ENCODE measurements at regions not wholly inside any gene's neighbourhood (a gene's known extent, or its start where the extent isn't known, plus 50 kb on each side); places are given as distances from the start of the nearest gene placed in this dataset.
"Not testable (repeated sequence)": the region's sequence is repeated elsewhere in the genome, so short reads cannot be mapped to it uniquely, and the experiment has no call there.

DNA sequence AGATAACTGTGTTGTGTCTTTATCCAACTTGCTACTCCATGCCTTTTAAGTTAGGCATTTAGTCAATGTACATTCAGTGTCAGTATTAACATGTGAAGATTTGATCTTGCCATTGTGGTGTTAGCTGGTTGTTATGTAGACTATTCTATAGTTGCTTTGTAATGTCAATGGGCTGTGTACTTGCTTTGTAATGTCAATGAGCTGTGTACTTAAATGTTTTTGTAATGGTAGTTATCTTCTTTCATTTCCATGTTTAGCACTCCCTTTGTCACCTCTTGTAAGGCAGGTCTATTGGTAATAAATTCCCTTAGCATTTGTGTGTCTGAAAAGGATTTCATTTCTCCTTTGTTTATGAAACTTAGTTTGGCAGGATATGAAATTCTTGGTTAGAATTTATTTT, 53.4 kb downstream of the MC4R start:
- no peak for DNase-seq

- DNase-seq: no peak
These were observed 60.8 kb downstream of the MC4R start for GRCh38 chr18:60311676-60312360.

DNA sequence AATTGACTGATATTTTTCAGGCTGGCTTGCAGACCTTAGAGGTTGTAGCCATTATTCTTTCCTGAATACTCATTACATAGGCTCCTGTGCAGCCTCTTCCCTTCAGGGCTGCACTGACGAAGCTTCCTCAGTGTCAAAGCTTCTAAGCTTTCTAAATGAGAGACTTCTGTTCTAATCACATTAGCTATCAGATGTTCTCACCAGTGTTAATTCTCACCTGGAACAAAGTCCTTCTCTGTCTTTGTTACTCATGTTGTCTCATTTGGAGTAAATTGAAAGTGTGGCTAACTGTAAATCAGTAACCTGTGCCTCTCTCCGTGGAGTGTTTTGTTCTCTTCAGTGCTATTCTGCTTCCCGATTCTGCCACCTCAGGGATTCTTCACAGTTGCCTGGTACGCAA, 76.9 kb downstream of the MC4R start:
- DNase-seq: no peak

GRCh38 chr18:60292186-60292585, 80.4 kb downstream of the MC4R start:
- peak; percentile 79 for DNase-seq

- DNase-seq: no peak
These were observed 93.2 kb downstream of the MC4R start for GRCh38 chr18:60279391-60279790.

DNA sequence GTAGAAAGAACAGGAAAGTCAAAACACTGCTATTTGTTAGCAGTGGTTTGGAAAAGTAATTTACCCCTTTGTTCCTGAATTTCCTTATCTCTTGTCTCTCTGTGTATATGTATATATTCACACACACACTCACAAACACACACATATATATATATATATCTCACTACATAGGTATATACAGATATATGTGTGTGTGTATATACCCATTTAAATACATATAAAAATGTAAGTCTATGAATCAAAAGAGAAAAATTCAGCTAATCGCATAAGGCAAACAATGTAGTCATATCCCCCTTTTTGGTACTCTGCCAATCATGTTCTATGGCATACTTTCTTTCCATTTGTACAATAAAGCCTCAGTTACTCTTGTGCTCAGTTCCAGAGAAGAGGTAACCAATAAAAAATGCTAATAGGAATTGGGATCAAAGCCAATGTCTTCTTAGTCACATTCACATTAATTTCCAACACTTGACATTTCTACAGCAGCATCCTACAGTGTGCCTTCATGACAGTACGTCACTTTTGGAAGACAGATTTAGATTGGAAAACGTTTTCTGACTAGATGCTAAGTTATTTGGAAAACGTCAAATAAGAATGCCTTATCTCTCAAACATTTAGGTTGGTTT, 94.6 kb downstream of the MC4R start:
- no peak for DNase-seq

DNA sequence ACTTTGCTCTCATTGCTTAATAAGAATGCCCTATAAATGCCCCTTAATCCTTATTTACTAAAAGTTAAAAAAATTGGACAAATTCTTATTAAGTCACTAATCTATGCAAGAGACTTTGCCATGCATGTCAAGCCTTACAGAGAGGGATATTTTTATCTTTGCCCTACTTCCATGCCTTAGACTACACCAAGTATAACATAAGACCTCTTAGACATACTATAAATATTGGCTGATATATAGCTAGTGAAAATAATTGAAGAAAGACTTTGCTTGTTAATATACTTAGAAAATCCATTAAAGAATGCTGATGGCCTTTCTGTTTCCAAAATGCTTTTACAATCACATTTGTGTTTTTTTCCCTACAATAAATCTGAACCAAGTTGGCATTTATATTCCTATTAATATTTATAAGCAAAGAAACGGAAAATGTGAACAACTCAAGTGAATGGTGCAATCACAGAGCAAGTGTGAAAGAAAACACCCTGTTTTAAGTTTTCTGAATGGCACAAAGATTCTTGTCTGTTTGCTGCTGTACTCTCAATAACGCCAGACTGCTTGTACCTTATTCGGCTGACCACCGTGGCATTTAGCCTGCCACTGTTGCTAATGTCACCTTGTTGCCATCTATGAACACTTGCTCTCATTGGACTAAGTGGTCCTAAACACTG, 105.0 kb downstream of the MC4R start:
- no peak for DNase-seq

DNA sequence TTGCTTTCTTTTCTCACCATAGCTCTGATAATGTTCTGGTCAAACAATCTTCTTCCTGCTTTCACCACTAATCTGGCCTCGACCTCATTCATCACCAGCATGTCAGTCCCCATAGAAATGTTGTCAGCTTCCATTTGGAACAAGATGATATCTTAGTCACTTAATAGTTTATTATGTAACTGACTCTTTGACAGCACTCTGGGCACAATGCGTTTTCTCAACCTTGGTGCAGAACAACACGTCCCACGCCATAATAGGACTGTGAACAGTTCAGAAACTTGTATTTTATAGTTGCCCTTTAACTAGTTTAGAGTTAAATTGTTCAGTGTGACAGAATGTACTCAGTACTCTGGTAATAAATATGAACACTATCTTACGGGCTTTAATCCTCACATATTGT, 106.0 kb downstream of the MC4R start:
- no peak for DNase-seq

DNA sequence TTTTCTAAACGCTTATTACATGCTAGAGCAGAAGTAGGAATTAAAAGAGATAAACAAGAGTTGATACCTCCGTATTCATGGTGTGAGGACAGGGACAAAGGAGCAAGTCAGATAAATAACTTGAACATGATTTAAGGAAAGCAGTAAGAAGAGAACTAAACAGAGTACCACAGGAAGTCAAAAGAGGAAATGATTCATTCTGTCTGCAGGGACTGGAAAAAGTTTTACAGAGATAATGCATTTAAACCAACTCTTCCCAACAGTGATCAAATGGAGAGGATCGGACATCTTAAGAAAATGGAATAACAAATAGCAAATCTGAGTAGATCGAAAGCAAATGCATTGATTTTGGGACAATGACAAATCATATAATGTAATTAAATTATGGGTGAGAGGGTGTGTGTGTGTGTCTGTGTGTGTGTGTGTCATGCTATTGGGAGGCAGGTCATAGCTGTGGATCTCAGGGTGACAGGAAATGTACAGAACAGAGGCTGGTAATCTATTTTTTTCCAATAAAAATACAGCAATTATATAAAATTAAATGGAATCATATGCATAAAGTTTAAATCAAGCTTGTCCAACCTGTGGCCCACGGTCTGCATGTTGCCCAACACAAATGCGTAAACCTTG, 113.4 kb downstream of the MC4R start:
- no peak for DNase-seq

DNA sequence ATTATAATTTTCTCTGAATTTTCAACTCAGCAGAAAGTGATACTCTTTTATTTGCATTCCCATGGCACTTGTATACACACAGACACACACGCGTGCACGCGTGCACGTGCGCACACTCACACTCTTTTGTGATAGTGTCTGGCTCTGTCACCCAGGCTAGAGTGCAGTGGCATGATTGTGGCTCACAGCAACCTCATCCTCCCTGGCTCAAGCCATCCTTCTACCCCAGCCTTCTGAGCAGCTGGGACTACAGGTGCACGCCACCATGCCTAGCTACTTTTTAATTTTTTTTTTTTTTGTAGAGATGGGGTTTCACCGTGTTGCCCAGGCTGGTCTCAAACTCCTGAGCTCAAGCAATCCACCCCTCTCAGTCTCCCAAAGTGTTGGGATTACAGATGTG, 123.2 kb downstream of the MC4R start:
- no peak for DNase-seq

- no peak for DNase-seq
These were observed 123.9 kb downstream of the MC4R start for GRCh38 chr18:60248336-60249330.

DNA sequence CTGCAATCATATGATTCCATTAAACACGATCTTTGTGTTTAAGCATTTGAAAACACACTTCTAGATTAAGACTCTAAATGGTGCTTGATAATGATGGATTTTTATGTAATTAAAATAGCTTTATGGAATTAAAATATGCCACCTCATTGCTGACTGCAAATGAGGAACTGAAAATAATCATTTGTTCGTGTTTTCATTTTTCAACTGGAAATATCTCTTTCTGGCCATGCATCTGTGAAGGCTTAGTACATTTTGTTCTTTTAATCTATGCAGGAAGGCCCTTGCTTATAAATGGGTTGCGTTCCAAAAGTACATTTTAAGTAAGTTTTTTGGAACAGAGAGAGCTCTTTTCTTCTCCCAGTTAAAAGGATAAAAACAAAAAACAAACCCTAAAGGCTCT, 125.5 kb downstream of the MC4R start:
- DNase-seq: no peak

- DNase-seq: no peak
These were observed 126.0 kb downstream of the MC4R start for GRCh38 chr18:60246606-60247005.

DNA sequence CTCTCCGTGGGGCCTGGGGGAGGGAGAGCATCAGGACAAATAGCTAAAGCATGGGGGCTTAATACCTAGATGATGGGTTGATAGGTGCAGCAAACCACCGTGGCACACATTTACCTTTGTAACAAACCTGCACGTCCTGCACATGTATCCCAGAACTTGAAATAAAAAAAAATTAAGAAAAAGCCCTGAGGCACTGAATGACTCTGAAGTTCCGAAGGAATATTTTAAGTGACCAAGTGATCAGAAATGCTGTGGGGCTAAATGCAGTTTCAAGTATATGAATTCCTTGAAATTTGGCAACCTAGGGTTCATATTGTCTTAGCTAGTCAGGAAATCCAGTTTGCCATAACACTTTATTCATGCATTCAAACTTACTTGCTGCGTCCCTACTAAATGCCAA, 127.5 kb downstream of the MC4R start:
- DNase-seq: no peak

- DNase-seq: not testable (repeated sequence)
These were observed 133.4 kb downstream of the MC4R start for GRCh38 chr18:60239024-60239710.

- DNase-seq: no peak
These were observed 137.4 kb downstream of the MC4R start for GRCh38 chr18:60235164-60235563.

DNA sequence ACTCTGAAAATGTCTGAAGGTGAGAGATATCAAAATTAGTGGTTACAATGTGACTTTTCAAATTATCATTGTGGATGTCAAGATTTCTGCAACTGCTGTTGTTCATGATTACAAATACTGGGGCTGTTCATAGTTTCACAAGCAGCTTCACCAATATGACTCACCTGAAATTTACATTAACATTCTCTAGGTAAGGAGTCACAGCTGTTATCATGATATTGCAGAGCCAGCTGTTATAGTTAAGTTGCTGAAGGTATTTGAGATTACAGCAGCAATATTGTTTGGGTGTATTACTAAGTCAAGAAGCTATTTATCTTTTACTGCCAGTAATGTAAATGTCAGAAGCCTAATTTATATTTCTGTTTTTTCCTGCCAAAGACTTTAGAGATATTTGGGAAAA, 140.0 kb downstream of the MC4R start:
- DNase-seq: no peak

DNA sequence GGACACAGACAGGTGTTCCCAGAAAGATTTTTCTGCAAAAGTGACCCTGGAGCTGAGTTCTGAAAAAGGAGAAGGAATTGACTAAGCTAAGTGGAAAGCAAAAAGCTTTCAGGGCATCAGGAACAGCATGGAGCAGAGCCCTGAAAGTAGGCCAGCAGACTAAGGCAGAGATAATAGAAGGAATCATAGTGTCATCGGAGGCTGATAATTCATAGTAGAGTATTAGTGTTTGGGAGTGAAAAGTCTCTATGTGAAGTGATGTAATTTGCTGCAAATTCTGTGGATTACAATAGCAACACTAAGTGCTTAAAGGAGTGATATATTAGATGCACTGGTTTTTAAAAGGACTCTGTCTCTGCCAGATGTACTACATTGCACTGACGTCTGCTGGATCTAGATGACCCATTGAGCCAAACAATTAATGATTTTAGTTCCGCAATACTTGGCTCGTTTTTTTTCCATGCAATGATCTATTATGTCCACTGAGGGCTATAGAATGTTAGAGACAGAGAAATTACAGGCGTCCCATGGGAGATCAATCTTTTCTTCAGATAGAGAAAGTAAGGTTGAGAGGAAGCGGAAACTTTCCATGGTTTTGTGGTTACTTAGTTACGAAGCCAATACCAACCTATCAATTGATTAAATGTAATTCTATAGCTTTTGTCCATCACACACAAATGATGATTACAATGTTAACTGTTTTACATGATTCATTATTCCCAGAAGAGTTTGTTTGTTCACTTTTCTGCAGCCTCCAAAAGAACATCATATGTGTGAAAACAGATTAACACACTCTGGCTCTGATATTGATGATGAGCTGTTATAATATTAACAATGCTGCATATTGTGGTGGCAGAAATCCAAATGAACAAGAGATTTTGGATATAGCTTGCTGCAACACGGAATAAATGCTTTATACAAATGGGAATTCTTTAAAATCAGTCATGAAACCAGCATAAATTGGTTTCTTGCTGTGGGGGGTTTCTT, 143.7 kb downstream of the MC4R start:
- DNase-seq: no peak

DNA sequence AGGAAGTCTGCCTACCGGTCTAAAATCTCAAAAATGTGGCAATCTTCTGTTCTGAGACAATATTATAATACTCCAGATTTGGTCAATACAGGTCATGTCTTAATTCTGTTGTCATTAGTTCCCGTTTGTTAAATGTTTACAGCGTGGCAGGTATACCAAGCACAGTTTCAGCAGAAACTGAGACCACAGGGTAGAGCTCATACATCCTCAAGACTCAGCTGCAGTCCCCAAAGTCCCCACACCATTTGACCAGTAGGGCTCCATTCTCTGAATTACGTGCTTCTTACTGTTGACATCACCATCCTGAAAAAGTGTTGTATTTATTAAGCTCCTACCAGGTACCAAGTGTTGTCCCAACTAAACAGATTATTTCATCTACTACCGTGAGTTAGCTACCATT, 157.1 kb downstream of the MC4R start:
- no peak for DNase-seq

- DNase-seq: no peak
These were observed 163.5 kb downstream of the MC4R start for GRCh38 chr18:60209042-60209441.

GRCh38 chr18:60202708-60203107, 169.9 kb downstream of the MC4R start:
- DNase-seq: no peak

Measured in NCI-H1436 treated with DMSO at 0.1 percent for 48 hours (cell line).